HepG2 (cell line): ENCODE measurements at regions not wholly inside any gene's neighbourhood (a gene's known extent, or its start where the extent isn't known, plus 50 kb on each side); places are given as distances from the start of the nearest gene placed in this dataset.

Experiments
- FOSL2 ChIP-seq: sonication (generic); formaldehyde crosslinking; IDR thresholded peaks from 2 replicates; pipeline ENCODE4 v1.4.0; 2020; ENCODE audit warnings: missing genetic modification reagents
- GMEB1 ChIP-seq: sonication (generic); formaldehyde crosslinking; IDR thresholded peaks from 2 replicates; pipeline ENCODE4 v1.5.1; 2020; ENCODE audit warnings: missing genetic modification reagents, mild to moderate bottlenecking, borderline replicate concordance
- HDAC1 ChIP-seq: sonication (generic); formaldehyde crosslinking; IDR thresholded peaks from 2 replicates; pipeline ENCODE4 v1.5.1; 2020; ENCODE audit warnings: mild to moderate bottlenecking, missing genetic modification reagents
- HIVEP1 ChIP-seq: sonication (generic); formaldehyde crosslinking; IDR thresholded peaks from 2 replicates; pipeline ENCODE4 v1.4.0; 2020; ENCODE audit warnings: mild to moderate bottlenecking, missing genetic modification reagents
- KDM1A ChIP-seq: IDR thresholded peaks from 2 replicates; pipeline ENCODE4 v1.6.1; 2016; ENCODE audit warnings: missing compliant biosample characterization
- LRRFIP1 ChIP-seq: sonication (generic); formaldehyde crosslinking; conservative IDR thresholded peaks from 2 replicates; pipeline ENCODE4 v1.4.0; 2020; ENCODE audit warnings: missing genetic modification reagents
- PHF20 ChIP-seq: sonication (generic); formaldehyde crosslinking; IDR thresholded peaks from 2 replicates; pipeline ENCODE4 v1.5.0; 2020; ENCODE audit warnings: mild to moderate bottlenecking, missing genetic modification reagents
- REST ChIP-seq, 2 experiments: IDR thresholded peaks; 2 replicates each; pipeline ENCODE4 v1.6.1; 2011 to 2012; ENCODE audit warnings: low read length in 2 of 2, borderline replicate concordance in 1 of 2, low read depth in 1 of 2, mild to moderate bottlenecking in 1 of 2, moderate library complexity in 1 of 2
- RXRB ChIP-seq: IDR thresholded peaks from 2 replicates; pipeline ENCODE4 v1.6.1; 2016; ENCODE audit warnings: borderline replicate concordance, missing genetic modification reagents, missing compliant biosample characterization
- SP4 ChIP-seq: sonication (generic); formaldehyde crosslinking; IDR thresholded peaks from 2 replicates; pipeline ENCODE4 v1.8.1; 2023; ENCODE audit warnings: mild to moderate bottlenecking, missing genetic modification reagents
- TBL1XR1 ChIP-seq: fragments of 150-350 bp; IDR thresholded peaks from 2 replicates; pipeline ENCODE4 v1.6.1; 2014; ENCODE audit warnings: borderline replicate concordance, low read length; ENCODE audit not compliant: partially characterized antibody
- TBX2 ChIP-seq: sonication (generic); formaldehyde crosslinking; IDR thresholded peaks from 2 replicates; pipeline ENCODE4 v1.5.0; 2020; ENCODE audit warnings: missing genetic modification reagents, mild to moderate bottlenecking, borderline replicate concordance
- WIZ ChIP-seq: sonication (generic); formaldehyde crosslinking; IDR thresholded peaks from 2 replicates; pipeline ENCODE4 v1.5.1; 2020; ENCODE audit warnings: mild to moderate bottlenecking, missing genetic modification reagents
- ZBTB20 ChIP-seq: sonication (generic); formaldehyde crosslinking; IDR thresholded peaks from 2 replicates; pipeline ENCODE4 v1.8.1; 2023; ENCODE audit warnings: missing genetic modification reagents, low read depth, mild to moderate bottlenecking, borderline replicate concordance
- ZFP1 ChIP-seq: IDR thresholded peaks from 2 replicates; pipeline ENCODE4 v1.6.1; 2016
- ZNF263 ChIP-seq: sonication (generic); formaldehyde crosslinking; IDR thresholded peaks from 2 replicates; pipeline ENCODE4 v1.4.0; 2020; ENCODE audit warnings: missing genetic modification reagents
- ZNF441 ChIP-seq: sonication (generic); formaldehyde crosslinking; IDR thresholded peaks from 2 replicates; pipeline ENCODE4 v1.7.0; 2021; ENCODE audit warnings: missing genetic modification reagents, borderline replicate concordance
- ZNF781 ChIP-seq: sonication (generic); formaldehyde crosslinking; IDR thresholded peaks from 2 replicates; pipeline ENCODE4 v1.5.1; 2020; ENCODE audit warnings: borderline replicate concordance, mild to moderate bottlenecking, missing genetic modification reagents; ENCODE audit errors: not compliant biosample characterization
- TF ChIP-seq, protein P1 (sequence below): sonication (generic); formaldehyde crosslinking; IDR thresholded peaks from 2 replicates; pipeline ENCODE4 v1.9.0; 2021; ENCODE audit warnings: missing genetic modification reagents, mild to moderate bottlenecking, borderline replicate concordance
- TF ChIP-seq, protein P2 (sequence below): sonication (generic); formaldehyde crosslinking; IDR thresholded peaks from 2 replicates; pipeline ENCODE4 v1.8.0; 2022; ENCODE audit warnings: mild to moderate bottlenecking, missing genetic modification reagents, moderate library complexity

DNA sequence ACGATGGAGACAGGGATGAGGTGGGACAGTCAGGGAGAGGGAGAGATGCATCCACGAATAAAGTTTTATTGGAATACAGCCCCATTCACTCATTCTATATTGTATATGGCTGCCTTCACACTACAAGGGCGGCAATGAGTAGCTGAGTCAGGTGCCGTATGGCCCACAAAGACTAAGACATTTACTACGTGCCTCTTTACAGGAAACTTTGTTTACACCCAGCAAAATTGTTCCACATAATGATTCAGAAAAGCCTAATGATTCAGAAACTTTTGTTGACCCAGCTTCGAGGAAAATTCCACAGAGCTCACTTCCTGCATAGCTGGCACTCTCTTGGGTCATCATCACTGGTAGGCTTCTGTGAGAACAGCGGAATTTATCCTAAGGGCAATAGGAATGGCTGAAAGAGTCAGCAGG, 87.3 kb upstream of the PEG3 start (continued):
- TF ChIP-seq TBL1XR1 = peak; percentile 47
- TF ChIP-seq HIVEP1 (CRISPR knock-in tag) = no peak
- peak; percentile 74; the same call in 1 of the 2 replicates for TF ChIP-seq RXRB (CRISPR knock-in tag)
- TF ChIP-seq KDM1A (CRISPR knock-in tag) = no peak
- no peak for TF ChIP-seq GMEB1 (CRISPR knock-in tag)
- TF ChIP-seq ZBTB20 = peak; percentile 27; the same call in 1 of the 2 replicates
- TF ChIP-seq LRRFIP1 (CRISPR knock-in tag) = no peak
- peak; percentile 36; the same call in 1 of the 2 replicates for TF ChIP-seq TBX2 (CRISPR knock-in tag)
- 0 out of 4 replicates have a peak, but pooled peaks of 1 of the 2 experiments have one; percentile 35 for TF ChIP-seq REST (IDR thresholded peaks at IDR 0.05; ENCODE audit: borderline replicate concordance in 1 of 2, low read depth in 1 of 2, low read length in 2 of 2)
- no peak for TF ChIP-seq PHF20 (CRISPR knock-in tag)
- TF ChIP-seq ZNF781 (CRISPR knock-in tag) = no peak
- no peak for TF ChIP-seq WIZ (CRISPR knock-in tag)
- TF ChIP-seq HDAC1 (CRISPR knock-in tag) = peak; percentile 25; the same call in 1 of the 2 replicates
- TF ChIP-seq, protein P1, sequence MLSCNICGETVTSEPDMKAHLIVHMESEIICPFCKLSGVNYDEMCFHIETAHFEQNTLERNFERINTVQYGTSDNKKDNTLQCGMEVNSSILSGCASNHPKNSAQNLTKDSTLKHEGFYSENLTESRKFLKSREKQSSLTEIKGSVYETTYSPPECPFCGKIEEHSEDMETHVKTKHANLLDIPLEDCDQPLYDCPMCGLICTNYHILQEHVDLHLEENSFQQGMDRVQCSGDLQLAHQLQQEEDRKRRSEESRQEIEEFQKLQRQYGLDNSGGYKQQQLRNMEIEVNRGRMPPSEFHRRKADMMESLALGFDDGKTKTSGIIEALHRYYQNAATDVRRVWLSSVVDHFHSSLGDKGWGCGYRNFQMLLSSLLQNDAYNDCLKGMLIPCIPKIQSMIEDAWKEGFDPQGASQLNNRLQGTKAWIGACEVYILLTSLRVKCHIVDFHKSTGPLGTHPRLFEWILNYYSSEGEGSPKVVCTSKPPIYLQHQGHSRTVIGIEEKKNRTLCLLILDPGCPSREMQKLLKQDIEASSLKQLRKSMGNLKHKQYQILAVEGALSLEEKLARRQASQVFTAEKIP (CRISPR knock-in tag) = no peak
- no peak for TF ChIP-seq ZNF263 (CRISPR knock-in tag)
- TF ChIP-seq SP4 (CRISPR knock-in tag) = no peak
- TF ChIP-seq ZNF441 (CRISPR knock-in tag) = 0 out of 2 replicates have a peak, but pooled peaks have one; percentile 50
- TF ChIP-seq ZFP1 (CRISPR knock-in tag) = no peak
- TF ChIP-seq, protein P2, sequence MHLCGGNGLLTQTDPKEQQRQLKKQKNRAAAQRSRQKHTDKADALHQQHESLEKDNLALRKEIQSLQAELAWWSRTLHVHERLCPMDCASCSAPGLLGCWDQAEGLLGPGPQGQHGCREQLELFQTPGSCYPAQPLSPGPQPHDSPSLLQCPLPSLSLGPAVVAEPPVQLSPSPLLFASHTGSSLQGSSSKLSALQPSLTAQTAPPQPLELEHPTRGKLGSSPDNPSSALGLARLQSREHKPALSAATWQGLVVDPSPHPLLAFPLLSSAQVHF = 0 out of 2 replicates have a peak, but pooled peaks have one; percentile 31
- peak; percentile 87 for TF ChIP-seq FOSL2 (CRISPR knock-in tag)
